GM18499 (cell line): ENCODE measurements at regions not wholly inside any gene's neighbourhood (a gene's known extent, or its start where the extent isn't known, plus 50 kb on each side); places are given as distances from the start of the nearest gene placed in this dataset.
"Not testable (repeated sequence)": the region's sequence is repeated elsewhere in the genome, so short reads cannot be mapped to it uniquely, and the experiment has no call there.

Experiments
- ATAC-seq: cut with Tn5 transposase; IDR thresholded peaks from one replicate; pipeline ENCODE4 v1.9.1; 2021; ENCODE audit warnings: moderate number of reproducible peaks; ENCODE audit not compliant: insufficient read depth, unreplicated experiment

DNA sequence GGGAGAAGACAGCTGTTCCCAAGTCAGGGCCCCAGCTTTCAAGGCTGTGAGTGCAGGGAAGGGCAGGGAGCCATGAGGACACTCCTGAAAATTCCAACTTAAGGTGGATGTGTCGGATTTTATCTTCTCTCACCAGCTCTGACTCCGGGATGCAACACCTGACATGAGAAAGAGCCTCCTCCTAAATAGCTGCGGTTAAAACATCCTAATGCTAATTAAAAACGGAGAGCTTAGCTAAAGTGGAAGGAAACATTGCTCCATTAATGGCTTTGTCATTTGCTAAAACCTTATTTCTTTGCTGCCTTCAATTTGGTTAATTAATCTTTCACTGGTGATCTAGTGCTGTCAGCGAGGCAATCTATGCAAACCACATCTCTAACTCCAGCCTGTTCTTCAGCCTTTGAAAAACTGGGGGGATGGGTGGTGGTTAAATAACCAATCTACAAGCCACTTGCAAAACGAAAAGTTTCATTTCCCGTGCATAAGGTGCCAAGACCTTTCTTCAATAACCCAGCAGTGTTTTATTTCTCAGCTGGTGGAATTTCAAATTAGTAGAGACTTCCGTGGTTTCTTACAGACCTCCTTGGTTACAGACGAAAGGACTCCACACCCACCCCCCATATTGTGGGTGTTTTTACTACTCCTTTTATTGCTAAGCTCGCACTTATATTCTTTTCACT, 379.6 kb downstream of the MLLT3 start:
- peak; percentile 74 for ATAC-seq

DNA sequence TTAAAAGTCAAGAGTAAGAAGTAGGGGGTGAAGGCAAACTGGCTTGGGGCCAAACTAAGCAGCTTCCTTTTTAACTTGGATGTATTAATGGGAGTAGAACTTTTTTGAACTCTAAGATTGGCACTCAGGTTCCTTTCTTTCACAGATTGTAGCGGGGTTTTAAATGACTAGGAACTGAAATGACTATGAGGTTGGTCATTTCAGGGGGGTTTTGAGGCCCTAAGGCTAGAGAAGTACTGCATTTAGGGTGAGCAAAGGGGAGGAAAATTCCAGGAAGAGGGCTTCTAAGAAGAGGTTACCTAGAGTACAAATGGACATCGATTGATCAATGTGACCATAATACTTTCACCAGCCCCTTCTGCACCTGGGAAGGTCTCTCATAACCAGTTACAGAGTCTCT, 381.8 kb downstream of the MLLT3 start:
- ATAC-seq: no peak

DNA sequence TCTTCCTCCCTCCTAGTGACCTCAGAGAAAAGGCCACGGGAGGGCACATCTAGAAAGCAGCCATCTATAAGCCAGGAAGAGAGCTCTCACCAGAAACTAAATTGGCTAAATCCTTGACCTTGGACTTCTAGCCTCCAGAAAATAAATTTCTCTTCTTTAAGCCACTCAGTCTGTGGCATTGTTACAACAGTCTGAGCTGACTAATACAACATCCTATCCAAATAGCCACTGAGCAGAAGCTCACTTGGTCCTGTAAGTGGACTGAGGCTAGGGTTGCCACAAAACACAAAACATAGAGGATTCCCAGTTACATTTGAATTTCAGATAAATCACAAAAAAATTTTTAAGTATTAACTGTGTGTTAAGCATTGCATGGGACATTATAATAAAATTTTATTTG, 383.4 kb downstream of the MLLT3 start:
- ATAC-seq: no peak

DNA sequence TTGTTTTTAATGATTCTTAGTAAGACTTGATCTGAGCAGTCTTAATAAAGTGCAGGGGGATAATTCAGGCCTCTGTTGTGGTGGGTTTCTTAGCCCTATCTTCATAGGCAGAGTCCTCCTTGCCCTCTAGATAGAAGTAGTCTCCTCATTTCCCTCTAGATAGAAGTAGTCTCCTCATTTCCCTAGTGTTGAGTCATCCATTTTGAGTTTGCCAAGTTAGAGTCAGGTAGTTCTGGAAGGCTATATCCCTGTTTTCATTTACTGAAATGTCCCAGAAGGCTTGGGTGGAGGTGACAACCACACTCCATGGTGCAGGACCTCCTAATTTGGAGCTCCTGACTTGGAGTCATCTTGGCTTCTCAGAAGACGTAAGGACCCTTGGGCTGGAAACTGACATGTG, 384.6 kb downstream of the MLLT3 start:
- ATAC-seq: no peak

DNA sequence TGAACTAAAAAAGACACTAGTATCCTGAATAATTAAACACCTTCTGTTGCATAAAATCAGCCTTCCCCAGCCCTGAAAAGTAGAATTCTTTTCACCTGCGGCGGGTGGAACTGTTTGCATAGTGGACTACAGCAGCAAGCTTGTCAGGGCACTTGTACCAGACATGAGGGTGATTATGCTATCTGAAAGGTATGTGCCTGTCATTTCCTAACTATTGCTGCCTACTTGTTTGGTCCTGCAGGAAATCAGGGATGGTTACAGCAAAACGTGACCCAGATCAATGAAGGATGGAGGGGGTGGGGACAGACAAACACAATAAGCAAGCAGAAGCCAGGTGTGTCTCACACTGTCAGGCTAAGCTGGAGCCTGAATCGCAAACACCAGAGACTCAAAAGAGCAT, 385.6 kb downstream of the MLLT3 start:
- no peak for ATAC-seq

DNA sequence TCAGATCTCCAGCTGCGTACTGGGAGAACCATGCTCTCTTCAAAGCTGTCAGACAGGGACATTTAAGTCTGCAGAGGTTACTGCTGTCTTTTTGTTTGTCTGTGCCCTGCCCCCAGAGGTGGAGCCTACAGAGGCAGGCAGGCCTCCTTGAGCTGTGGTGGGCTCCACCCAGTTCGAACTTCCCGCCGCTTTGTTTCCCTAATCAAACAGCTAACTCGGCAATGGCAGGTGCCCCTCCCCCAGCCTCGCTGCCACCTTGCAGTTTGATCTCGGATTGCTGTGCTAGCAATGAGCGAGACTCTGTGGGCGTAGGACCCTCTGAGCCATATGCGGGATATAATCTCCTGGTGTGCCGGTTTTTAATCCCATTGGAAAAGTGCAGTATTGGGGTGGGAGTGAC, 387.1 kb downstream of the MLLT3 start:
- ATAC-seq: not testable (repeated sequence)

DNA sequence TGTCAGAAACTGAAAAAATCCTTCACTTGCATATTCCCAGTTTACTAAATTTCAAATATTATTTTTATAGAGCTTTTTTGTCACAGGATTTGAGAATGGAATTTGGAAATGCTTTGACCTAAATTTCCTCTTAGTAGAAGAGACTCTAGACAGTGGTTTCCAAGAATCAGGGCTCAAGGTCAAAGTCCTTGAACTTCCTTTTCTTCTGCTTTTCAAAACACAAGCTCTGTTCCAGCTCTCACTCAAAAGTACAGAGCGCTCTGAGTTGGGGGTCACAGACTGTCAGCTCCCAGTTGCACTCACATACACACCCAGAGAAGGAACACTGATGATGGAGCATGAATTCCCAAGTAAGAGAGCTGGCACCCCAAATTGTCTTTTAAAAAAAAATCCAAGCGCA, 394.2 kb downstream of the MLLT3 start:
- no peak for ATAC-seq

DNA sequence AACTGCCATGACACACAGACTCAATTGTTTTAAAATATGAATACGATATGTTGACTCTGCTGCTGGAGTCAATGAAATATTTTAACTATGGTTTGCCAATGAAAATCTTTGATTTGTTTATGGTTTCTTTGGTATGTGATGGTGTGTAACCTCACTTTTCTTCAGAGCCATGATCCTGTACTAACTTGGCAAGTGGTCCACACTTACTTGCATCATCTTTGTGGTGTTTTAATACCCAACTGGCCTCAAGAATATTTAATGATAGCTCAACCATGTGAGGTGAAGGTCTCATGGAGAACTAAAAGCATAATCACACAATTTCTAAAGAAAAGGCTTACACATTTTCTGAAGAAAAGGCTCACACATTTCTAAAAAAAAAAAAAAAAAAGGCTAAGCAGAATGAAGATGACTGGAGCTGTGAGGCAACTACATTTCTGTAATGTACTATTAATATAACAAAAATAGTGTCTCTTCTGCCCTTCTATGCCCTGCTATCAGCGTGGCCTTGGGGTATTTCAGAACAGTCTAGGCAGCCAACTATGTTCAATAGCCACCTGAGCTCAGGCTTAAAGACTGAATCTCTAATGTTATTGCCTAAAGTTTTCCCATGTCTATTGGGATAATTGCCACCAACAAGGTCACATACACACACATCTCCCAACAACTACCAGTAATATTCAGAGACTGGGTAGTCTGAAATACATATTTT, 395.0 kb downstream of the MLLT3 start:
- ATAC-seq: no peak

DNA sequence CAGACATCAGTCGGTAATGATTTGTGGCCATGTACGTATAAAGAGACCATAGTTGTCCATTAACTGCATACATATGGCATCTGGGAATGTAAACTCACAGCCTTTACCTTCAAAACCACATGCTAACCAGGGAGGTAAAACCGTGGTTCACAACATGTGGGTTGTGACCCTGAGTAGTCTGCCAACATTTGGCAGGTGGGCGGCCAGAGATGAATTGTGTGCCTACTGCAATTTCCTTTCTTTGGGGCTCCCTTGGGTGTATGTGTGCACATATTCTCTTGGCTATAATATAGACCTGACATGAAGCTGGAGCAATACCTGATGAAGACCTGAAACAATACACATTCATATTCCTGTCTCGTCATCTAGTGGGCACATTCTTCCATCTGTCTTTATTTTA, 396.0 kb downstream of the MLLT3 start:
- ATAC-seq: no peak

DNA sequence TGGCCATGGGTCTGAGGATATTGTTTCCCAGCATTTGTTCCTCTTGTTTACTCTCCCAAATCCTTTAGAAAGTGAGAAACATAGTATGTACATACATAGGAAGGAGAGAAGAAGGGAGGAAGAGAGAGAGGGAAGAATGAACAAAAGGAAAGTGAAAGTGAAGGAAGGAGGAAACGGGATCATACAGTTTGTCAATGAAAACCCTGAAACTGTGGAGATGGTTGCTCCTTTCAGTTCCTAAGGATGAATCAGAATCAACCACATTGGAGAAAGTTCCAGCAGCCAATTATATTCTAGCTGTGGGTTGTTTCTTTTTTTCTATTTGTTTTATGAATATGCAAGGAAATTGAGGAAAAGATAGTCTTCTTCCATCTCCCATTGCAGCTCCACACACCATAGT, 396.5 kb downstream of the MLLT3 start:
- no peak for ATAC-seq

DNA sequence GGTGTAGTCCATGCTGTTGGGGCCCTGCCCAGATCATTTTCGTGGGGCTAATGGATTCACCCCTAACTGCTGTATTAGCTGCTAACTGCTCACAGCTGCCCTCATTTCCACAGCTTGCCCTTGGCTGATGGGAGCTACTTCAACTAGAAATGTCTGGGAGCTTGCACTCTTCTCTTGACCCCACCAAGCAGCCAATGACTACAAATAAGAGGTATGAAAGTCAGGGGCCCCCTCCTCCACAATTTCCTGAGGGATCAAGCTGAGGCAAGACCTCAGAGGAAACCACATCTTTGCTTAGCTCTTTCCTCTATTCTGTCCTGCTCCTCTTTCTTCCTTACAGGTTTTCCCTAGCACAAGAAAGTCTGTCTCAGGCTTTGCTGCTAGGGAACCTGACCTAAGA, 397.5 kb downstream of the MLLT3 start:
- no peak for ATAC-seq

DNA sequence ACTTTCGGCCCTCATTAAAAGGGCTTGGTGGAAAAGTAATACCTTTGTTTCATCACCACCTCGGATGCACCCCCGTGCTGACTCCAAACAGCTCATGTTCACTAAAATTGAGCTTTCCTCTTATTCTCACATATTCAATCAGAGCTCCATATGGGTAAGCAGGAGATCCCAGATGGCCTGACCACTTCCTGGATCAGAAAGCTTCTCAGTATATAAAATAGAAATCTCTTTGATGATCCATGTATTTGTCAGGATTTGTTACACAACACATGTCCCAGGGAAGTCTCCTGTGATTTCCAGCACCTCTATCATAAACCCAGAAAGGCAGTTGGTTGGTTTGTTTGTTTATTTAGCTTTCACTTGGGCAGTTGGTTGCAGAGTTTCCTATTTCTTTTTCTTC, 402.0 kb downstream of the MLLT3 start:
- ATAC-seq: no peak

DNA sequence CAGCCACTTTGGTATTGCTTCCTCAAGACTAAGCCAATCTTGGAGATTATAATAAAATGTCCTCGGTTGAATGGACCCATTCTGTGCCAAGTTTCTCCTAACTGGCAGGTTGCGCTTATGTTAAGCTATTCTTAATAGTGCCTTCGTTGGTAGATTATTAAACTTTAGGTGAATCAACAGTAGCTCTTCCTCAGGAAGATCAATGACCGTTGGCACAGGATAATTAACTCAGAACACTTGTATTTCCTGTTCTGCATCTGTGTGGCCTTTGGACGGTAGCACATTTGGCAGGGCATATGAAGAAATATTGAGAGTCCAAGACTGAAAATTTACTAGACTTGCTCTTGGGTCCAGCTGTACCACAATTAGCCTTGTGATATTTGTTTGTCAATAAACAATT, 402.9 kb downstream of the MLLT3 start:
- no peak for ATAC-seq

DNA sequence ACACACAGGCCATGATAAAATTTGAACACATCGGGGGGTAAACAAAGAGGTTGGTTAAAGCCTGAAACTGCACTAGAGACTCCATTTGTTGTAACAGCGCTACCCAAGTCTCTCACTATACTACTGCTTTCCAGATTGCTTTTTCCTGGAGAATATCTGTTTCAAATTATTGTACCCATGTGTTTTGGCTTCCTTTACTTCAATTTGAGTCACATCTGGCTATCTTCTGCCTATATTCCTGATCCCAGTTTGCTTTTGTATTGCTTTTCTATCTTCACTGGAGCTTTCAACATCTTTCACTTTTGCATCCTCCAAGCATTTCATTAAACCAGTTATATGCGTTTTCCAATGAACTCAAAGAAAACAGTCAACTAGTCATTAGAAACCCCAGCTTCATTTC, 404.7 kb downstream of the MLLT3 start:
- ATAC-seq: no peak

DNA sequence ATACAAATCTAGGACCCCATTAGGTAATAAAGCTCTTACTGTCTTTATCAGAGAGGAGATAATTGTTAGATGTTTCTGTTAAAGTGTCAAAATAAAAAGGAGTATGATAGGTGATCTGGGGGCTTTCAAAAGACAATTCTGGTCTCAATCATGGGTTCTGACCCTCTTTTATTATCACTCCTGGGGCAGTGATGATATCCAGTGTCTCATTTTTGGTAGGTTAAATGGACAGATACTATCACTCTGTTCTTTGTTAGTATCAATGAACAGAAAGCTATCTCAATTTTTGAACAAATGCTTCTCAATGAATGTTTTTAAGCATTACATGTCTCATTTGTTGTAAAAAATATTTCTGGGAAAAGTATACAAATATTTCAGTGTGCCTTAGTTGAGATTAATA, 405.9 kb downstream of the MLLT3 start:
- no peak for ATAC-seq

DNA sequence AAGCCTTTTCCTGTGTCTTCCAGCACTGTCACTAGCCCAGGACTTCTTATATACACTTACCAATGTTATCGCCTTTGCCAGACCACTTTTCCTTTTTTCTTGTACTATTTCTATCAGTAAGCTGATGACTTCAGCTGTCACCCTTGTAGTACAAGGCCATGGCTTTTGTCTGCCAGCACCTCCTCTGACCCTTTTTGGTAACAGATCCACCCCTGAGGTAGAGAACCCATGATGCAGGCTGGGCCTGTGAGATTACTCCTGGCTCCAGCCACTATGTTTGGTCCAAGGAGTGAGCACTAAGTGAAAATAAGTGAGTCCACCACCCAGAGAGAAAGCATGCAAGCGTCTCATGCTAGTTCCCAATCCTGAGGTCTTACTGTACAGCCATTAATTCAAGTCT, 406.7 kb downstream of the MLLT3 start:
- ATAC-seq: no peak

DNA sequence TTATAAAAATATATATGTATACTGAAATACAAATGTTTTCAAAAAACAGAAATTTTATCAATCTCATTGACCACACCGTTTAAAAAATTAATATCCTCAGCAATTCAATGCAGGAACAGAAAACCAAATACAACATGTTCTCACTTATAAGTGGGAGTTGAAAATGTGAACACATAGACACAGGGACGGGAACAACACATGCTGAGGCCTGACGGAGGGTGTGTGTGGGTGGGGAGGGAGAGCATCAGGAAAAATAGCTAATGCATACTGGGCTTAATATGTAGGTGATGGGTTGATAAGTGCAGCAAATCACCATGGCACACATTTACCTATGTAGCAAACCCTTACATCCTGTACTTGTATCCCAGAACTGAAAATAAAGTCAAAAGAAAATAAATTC, 409.5 kb downstream of the MLLT3 start:
- ATAC-seq: no peak

DNA sequence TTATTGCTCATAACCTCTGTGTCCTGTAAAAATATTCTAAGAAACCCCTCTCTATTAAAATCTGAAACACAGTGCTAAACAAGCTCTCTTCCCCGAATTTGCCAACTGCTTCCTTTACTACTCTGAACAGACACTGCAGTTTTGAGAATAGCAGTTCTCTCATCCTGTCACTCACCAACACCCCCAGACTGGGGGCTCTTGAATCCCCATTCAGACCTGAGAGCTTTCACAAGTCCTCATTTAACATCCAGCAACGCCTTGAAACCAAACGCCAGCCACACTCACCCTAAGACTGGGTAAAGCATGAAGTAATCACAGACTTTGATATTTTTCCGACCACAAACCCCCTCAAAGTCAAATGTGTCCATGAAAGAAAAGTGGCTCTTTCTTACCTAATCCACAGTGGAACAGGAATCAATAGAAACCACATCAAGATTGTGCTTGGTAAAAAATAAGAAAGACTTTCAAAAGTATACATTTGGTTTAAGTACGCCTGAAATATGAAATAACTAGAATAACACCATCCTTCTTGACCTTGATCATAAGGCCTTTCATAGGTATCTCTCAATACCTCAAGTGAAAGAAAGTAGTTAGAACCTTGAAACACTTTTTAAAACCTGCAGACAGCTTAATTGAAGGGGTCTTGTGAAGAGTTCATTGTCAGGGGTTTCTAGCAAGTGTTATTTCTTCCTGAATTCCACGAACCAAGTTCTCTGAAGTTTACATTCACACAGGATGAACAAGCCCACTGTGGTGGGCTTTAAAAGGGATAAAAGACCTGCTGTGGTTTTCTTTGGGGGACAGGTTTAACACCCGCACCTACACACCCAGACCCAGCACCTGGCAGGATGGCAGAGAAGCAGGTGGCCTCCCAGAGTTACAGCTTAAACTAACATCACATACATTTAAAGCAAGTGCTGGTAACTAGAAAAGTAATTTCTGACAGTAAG, 412.6 kb downstream of the MLLT3 start:
- no peak for ATAC-seq

DNA sequence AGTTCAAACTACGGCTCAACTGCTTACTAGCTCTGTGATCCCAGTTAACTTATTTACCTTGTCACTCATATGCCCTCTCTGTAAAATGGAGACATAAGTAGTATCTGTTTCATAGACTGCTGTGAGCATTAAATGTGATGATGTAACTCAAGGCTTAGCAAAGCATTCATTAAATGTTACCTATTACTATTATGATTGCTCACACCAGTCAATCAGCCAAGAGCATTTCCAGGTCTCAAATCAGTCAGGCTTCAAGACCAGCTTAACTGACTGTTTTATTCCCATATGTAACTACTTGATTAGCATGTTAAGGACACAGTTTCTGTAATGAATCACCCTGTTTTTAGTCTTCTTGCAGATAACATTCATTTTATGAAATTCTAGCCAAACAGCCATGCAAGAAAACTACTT, 413.3 kb downstream of the MLLT3 start:
- no peak for ATAC-seq

DNA sequence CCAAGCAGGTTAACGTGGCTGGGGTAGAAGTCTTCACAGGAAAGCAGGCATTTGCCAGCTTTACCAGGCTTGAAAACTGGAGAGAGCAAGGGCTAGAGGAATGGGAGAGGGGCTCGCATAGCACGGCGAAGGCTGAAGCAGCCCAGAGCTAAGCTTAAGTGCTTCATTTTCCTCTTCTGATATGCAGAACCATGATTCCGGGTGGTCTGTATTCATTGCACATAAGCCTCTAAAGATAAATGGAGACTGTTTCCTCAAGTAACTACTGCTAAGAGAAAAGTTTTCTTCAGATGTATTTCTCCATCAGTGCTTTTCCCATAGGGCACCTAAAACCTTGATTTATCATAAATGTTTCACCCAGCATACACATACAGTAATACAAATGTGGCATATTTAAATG, 414.1 kb downstream of the MLLT3 start:
- ATAC-seq: no peak

DNA sequence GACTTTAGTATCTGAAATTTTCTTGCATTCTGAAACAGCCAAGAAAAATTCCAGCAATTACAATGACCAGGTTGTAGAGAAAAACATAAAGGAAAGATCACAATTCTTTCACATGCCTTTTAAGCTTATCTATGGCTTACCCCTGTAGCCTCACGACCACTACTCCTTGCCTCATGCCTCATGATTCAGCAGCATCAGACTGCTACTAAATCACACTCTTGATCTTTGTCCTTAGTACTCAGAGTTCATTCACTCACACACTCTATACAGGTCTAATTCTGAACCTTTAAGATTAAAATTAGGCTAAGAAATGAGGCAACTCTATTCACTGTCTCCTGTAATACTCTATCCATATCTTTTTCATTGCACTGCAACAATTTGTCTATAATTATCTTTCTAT, 415.1 kb downstream of the MLLT3 start:
- ATAC-seq: no peak
